ENCODE measurements at regions not wholly inside any gene's neighbourhood (a gene's known extent, or its start where the extent isn't known, plus 50 kb on each side); places are given as distances from the start of the nearest gene placed in this dataset.

- no peak for ATAC-seq
- no peak overlapping the region for H3K4me2 ChIP-seq
- POLR2A ChIA-PET, result no interaction called here
Observed at GRCh38 chr7:54680377-54681005, 78.5 kb downstream of the SEC61G start.

GRCh38 chr7:54679490-54679817 is 79.6 kb downstream of the SEC61G start:
- no peaks in the 10 kb centered on the region for H3K9me3 ChIP-seq
- DNase-seq (ENCODE audit: low read depth in 1 of 2, low spot score in 1 of 2), result no peak
- no peak overlapping the region for H3K4me2 ChIP-seq
- WGBS (ENCODE audit: missing lambda C conversion rate), result 59% methylated on average over 5 of the region's 5 CpGs
- TF ChIP-seq ZNF302 (CRISPR knock-in tag; IDR thresholded peaks at IDR 0.05) (no peak), SMC3 (IDR thresholded peaks at IDR 0.05) (no peak), FOSB (CRISPR knock-in tag; IDR thresholded peaks at IDR 0.05) (no peak), POLR2A (IDR thresholded peaks at IDR 0.05; ENCODE audit: low read length) (no peak)
- TF ChIP-seq, protein P1, sequence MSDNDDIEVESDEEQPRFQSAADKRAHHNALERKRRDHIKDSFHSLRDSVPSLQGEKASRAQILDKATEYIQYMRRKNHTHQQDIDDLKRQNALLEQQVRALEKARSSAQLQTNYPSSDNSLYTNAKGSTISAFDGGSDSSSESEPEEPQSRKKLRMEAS (IDR thresholded peaks at IDR 0.05), result no peak
- POLR2A ChIA-PET, result no interaction called here
- H3K27ac ChIP-seq, result no peak overlapping the region
- ATAC-seq, result no peak
- CTCF ChIA-PET, result no interaction called here
- no peaks in the 10 kb centered on the region for H3K4me1 ChIP-seq
- no peak overlapping the region for H3K4me3 ChIP-seq
- FAIRE-seq, result no peak

More at GRCh38 chr7:54680377-54681005, 78.5 kb downstream of the SEC61G start:
- DNase-seq (ENCODE audit: low read depth in 1 of 2, low spot score in 1 of 2) (no peak), FAIRE-seq (no peak)
- 56% methylated on average over 4 of the region's 4 CpGs for whole genome bisulfite sequencing (ENCODE audit: missing lambda C conversion rate)
- no peaks in the 10 kb centered on the region for H3K9me3 ChIP-seq
- CTCF ChIA-PET, result no interaction called here
- TF ChIP-seq RAD21 (conservative IDR thresholded peaks at IDR 0.05 in 1 of 2, IDR thresholded peaks at IDR 0.05 in 1 of 2), result no peak
- no peak for TF ChIP-seq SREBF2 (IDR thresholded peaks at IDR 0.05)
- TF ChIP-seq RFX5 (IDR thresholded peaks at IDR 0.05), result no peak
- TF ChIP-seq ZNF302 (CRISPR knock-in tag; IDR thresholded peaks at IDR 0.05), result no peak
- no peak for TF ChIP-seq HES2 (IDR thresholded peaks at IDR 0.05)
- no peak for TF ChIP-seq KDM1A (IDR thresholded peaks at IDR 0.05; ENCODE audit: low read depth)
- no peak for TF ChIP-seq ZSCAN20 (CRISPR knock-in tag; IDR thresholded peaks at IDR 0.05)
- TF ChIP-seq HOXA7 (CRISPR knock-in tag; IDR thresholded peaks at IDR 0.05), result no peak
- H3K4me3 ChIP-seq, result no peak overlapping the region
- no peaks in the 10 kb centered on the region for H3K4me1 ChIP-seq
- H3K27ac ChIP-seq, result no peak overlapping the region

GRCh38 chr7:54678763-54679489 is 80.1 kb downstream of the SEC61G start:
- H3K27ac ChIP-seq, result no peak overlapping the region
- ChIA-PET POLR2A (no interaction called here), CTCF (interaction anchor here (1.2 to 1.6 kb wide), 2 partner anchors 16 to 32 kb away, joined by 3 to 5 read pairs; no protein-coding TSS in a partner anchor)
- no peak for ATAC-seq
- TF ChIP-seq, protein P2, sequence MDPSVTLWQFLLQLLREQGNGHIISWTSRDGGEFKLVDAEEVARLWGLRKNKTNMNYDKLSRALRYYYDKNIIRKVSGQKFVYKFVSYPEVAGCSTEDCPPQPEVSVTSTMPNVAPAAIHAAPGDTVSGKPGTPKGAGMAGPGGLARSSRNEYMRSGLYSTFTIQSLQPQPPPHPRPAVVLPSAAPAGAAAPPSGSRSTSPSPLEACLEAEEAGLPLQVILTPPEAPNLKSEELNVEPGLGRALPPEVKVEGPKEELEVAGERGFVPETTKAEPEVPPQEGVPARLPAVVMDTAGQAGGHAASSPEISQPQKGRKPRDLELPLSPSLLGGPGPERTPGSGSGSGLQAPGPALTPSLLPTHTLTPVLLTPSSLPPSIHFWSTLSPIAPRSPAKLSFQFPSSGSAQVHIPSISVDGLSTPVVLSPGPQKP (IDR thresholded peaks at IDR 0.05; ENCODE audit: low read depth, low read length), result no peak
- peak in 1 of 2 experiments; percentile 23; a peak in 2 of 5 replicates for TF ChIP-seq RAD21 (conservative IDR thresholded peaks at IDR 0.05 in 1 of 2, IDR thresholded peaks at IDR 0.05 in 1 of 2)
- no peak for TF ChIP-seq MYC (IDR thresholded peaks at IDR 0.05; ENCODE audit: borderline replicate concordance, low read length)
- TF ChIP-seq POLR2A (IDR thresholded peaks at IDR 0.05; ENCODE audit: low read length), result no peak
- H3K4me1 ChIP-seq, result no peaks in the 10 kb centered on the region
- FAIRE-seq, result no peak
- no peaks in the 10 kb centered on the region for H3K9me3 ChIP-seq
- H3K4me2 ChIP-seq, result no peak overlapping the region
- no peak overlapping the region for H3K4me3 ChIP-seq
- WGBS (ENCODE audit: missing lambda C conversion rate), result 62% methylated on average over 6 of the region's 6 CpGs
- peak in 1 of 2 experiments; percentile 18 for DNase-seq (ENCODE audit: low read depth in 1 of 2, low spot score in 1 of 2)

DNA sequence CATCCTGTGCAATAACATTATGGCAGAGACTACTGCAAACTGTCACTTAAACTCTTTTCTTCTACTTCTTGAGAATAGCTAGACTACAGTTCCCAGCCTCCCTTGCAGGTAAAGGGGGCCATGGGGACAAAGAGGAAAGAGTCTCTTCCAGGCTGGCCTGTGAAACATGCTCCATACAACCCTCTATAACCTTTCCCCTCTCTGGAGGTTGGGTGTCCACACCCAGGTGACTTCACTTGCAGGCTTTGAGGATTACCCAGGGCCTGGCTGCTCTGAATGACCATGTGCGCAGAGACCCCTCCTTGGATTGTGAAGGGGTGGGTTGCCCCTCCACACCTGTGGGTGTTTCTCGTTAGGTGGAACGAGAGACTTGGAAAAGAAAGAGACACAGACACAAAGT is 84.1 kb downstream of the SEC61G start:
- no peak for TF ChIP-seq BHLHE40 (IDR thresholded peaks at IDR 0.05; ENCODE audit: low read depth, low read length)
- TF ChIP-seq E2F6 (IDR thresholded peaks at IDR 0.05; ENCODE audit: borderline replicate concordance, low read depth), result no peak
- TF ChIP-seq NPAS2 (CRISPR knock-in tag; IDR thresholded peaks at IDR 0.05; ENCODE audit: borderline replicate concordance), result no peak
- no peak for TF ChIP-seq GATA3 (IDR thresholded peaks at IDR 0.05; ENCODE audit: borderline replicate concordance)
- TF ChIP-seq USF2 (IDR thresholded peaks at IDR 0.05), result no peak
- TF ChIP-seq EHMT2 (IDR thresholded peaks at IDR 0.05; ENCODE audit: low read depth), result no peak
- no peak for TF ChIP-seq ESRRA (IDR thresholded peaks at IDR 0.05; ENCODE audit: borderline replicate concordance, low read length)
- no peak for TF ChIP-seq CHD2 (IDR thresholded peaks at IDR 0.05; ENCODE audit: low read length, partially characterized antibody)
- no peak for TF ChIP-seq ZNF302 (CRISPR knock-in tag; IDR thresholded peaks at IDR 0.05)
- TF ChIP-seq HES2 (IDR thresholded peaks at IDR 0.05), result no peak
- no peak for TF ChIP-seq NR3C1 (IDR thresholded peaks at IDR 0.05)
- no peak for TF ChIP-seq NFE2L2 (conservative IDR thresholded peaks at IDR 0.05; ENCODE audit: low read length)
- TF ChIP-seq PHF8 (IDR thresholded peaks at IDR 0.05; ENCODE audit: borderline replicate concordance, low read depth), result no peak
- TF ChIP-seq CHD4 (IDR thresholded peaks at IDR 0.05; ENCODE audit: borderline replicate concordance), result no peak
- no peak for TF ChIP-seq ZFP36 (IDR thresholded peaks at IDR 0.05; ENCODE audit: borderline replicate concordance, partially characterized antibody)
- no peak for TF ChIP-seq ZC3H11A (IDR thresholded peaks at IDR 0.05)
- Histone ChIP-seq H3K4me3 (no peak overlapping the region), H3K27ac (no peak overlapping the region), H3K4me1 (no peaks in the 10 kb centered on the region), H3K4me2 (no peak overlapping the region), H3K9me3 (no peaks in the 10 kb centered on the region)
- ChIA-PET POLR2A (no interaction called here), CTCF (interaction anchor here (0.9 to 1.5 kb wide), 2 partner anchors 10 to 13 kb away, joined by 3 read pairs; no protein-coding TSS in a partner anchor)
- no peak for ATAC-seq
- no peak for DNase-seq (ENCODE audit: low read depth in 1 of 2, low spot score in 1 of 2)
- WGBS (ENCODE audit: missing lambda C conversion rate), result 14% methylated on average over 3 of the region's 3 CpGs
- FAIRE-seq, result no peak

Measured in A549 (cell line).